Lower leg skin (tissue), 4 donors: ENCODE measurements at regions not wholly inside any gene's neighbourhood (a gene's known extent, or its start where the extent isn't known, plus 50 kb on each side); places are given as distances from the start of the nearest gene placed in this dataset.

Source experiments
- DNase-seq, 2 donors: peaks; one replicate each; pipeline ENCODE4 v3.0.0-alpha.2; 2019; ENCODE audit warnings: low spot score in 2 of 2
- H3K4me3 ChIP-seq: fragments of 200-600 bp; sonication (generic); 2 replicates; pipeline ENCODE4 v1.5.1; 2017; ENCODE audit warnings: mild to moderate bottlenecking, low read depth; ENCODE audit not compliant: poor library complexity, severe bottlenecking
- CTCF ChIP-seq, 3 donors: fragments of 450-650 bp; IDR thresholded peaks; one replicate each; pipeline ENCODE4 v1.5.1; 2016; ENCODE audit warnings: antibody characterized with exemption in 3 of 3, mild to moderate bottlenecking in 3 of 3, moderate library complexity in 2 of 3
- POLR2A ChIP-seq, 2 donors: fragments of 450-650 bp; IDR thresholded peaks; one replicate each; pipeline ENCODE4 v1.6.1; 2016 to 2017; ENCODE audit warnings: antibody characterized with exemption in 2 of 2, mild to moderate bottlenecking in 1 of 2, moderate library complexity in 1 of 2
- WGBS, 2 donors: methylation state at CpG; one replicate each; pipeline ENCODE4 v1.1.5; 2018; 5-methylcytosine and 5-hydroxymethylcytosine counted together
- intact Hi-C: fragments of 100-400 bp; cut with DNase I; formaldehyde crosslinking; loops from one replicate; pipeline ENCODE4 v1.15.0; 2023; ENCODE audit warnings: low total_unique reads

- no peak overlapping the region for H3K4me3 ChIP-seq
- intact Hi-C loops = no loop called here
- 82% methylated on average over 13 of the region's 13 CpGs for WGBS, 2 donors
- DNase-seq = no peak
- TF ChIP-seq POLR2A (IDR thresholded peaks at IDR 0.05) (no peak), CTCF (IDR thresholded peaks at IDR 0.05) (no peak)
Observed at GRCh38 chr5:155886311-155887031, 440.5 kb upstream of the SGCD start.

GRCh38 chr5:155895484-155895883 is 431.5 kb upstream of the SGCD start:
- no peak overlapping the region for H3K4me3 ChIP-seq
- DNase-seq = no peak
- TF ChIP-seq POLR2A (IDR thresholded peaks at IDR 0.05) (no peak), CTCF (IDR thresholded peaks at IDR 0.05) (no peak)
- intact Hi-C loops = no loop called here
- WGBS, 2 donors = 81 to 89% methylated on average over 2 of the region's 2 CpGs

GRCh38 chr5:155897761-155898160 is 429.2 kb upstream of the SGCD start:
- no peak overlapping the region for H3K4me3 ChIP-seq
- intact Hi-C loops = no loop called here
- TF ChIP-seq POLR2A (IDR thresholded peaks at IDR 0.05) (no peak), CTCF (IDR thresholded peaks at IDR 0.05) (no peak)
- WGBS, 2 donors = 60 to 65% methylated on average over 3 of the region's 3 CpGs
- no peak for DNase-seq

- no peak for DNase-seq
- TF ChIP-seq POLR2A (IDR thresholded peaks at IDR 0.05) = no peak
- no peak for TF ChIP-seq CTCF (IDR thresholded peaks at IDR 0.05)
- intact Hi-C loops = no loop called here
- no peak overlapping the region for H3K4me3 ChIP-seq
Observed at GRCh38 chr5:155898284-155898683, 428.7 kb upstream of the SGCD start.

GRCh38 chr5:155903791-155904190 is 423.2 kb upstream of the SGCD start:
- TF ChIP-seq POLR2A (IDR thresholded peaks at IDR 0.05) (no peak), CTCF (IDR thresholded peaks at IDR 0.05) (no peak)
- DNase-seq = no peak
- intact Hi-C loops = loop anchor here (5.0 kb wide), 1 partner anchor 244 kb away; no protein-coding TSS in a partner anchor

DNA sequence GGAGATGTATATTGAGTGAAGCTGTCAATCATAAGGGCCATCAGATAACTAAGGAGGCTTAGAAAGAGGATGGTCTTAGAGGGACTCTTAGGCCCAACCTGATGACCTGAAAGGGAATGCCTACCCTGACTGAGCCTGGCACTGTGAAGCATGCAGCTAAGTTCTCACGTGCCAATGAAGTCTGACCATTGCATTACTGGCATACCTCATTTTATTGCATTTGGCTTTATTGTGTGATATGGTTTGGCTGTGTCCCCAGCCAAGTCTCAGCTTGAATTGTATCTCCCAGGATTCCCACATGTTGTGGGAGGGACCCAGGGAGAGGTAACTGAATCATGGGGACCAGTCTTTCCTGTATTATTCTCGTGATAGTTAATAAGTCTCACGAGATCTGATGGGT is 421.6 kb upstream of the SGCD start:
- 47 to 61% methylated on average over 3 of the region's 3 CpGs for WGBS, 2 donors
- DNase-seq = no peak
- TF ChIP-seq POLR2A (IDR thresholded peaks at IDR 0.05) (no peak), CTCF (IDR thresholded peaks at IDR 0.05) (no peak)
- H3K4me3 ChIP-seq = no peak overlapping the region
- intact Hi-C loops = no loop called here

More at GRCh38 chr5:155903791-155904190, 423.2 kb upstream of the SGCD start:
- 84 to 86% methylated on average over 4 of the region's 4 CpGs for WGBS, 2 donors
- H3K4me3 ChIP-seq = no peak overlapping the region
